22Rv1 (cell line): ENCODE measurements at regions not wholly inside any gene's neighbourhood (a gene's known extent, or its start where the extent isn't known, plus 50 kb on each side); places are given as distances from the start of the nearest gene placed in this dataset.

ENCODE experiments used
- ZFX ChIP-seq: fragments of 450-650 bp; IDR thresholded peaks from 2 replicates; pipeline ENCODE4 v1.6.1; 2017; ENCODE audit warnings: antibody characterized with exemption, borderline replicate concordance
- TF ChIP-seq, protein P1 (sequence below): fragments of 450-650 bp; IDR thresholded peaks from 2 replicates; pipeline ENCODE4 v1.5.1; 2017; ENCODE audit warnings: mild to moderate bottlenecking

GRCh38 chr5:114612406-114612805, 250.5 kb downstream of the KCNN2 start:
- TF ChIP-seq, protein P1, sequence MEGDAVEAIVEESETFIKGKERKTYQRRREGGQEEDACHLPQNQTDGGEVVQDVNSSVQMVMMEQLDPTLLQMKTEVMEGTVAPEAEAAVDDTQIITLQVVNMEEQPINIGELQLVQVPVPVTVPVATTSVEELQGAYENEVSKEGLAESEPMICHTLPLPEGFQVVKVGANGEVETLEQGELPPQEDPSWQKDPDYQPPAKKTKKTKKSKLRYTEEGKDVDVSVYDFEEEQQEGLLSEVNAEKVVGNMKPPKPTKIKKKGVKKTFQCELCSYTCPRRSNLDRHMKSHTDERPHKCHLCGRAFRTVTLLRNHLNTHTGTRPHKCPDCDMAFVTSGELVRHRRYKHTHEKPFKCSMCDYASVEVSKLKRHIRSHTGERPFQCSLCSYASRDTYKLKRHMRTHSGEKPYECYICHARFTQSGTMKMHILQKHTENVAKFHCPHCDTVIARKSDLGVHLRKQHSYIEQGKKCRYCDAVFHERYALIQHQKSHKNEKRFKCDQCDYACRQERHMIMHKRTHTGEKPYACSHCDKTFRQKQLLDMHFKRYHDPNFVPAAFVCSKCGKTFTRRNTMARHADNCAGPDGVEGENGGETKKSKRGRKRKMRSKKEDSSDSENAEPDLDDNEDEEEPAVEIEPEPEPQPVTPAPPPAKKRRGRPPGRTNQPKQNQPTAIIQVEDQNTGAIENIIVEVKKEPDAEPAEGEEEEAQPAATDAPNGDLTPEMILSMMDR, result no peak
- TF ChIP-seq ZFX, result no peak
